ENCODE measurements at regions not wholly inside any gene's neighbourhood (a gene's known extent, or its start where the extent isn't known, plus 50 kb on each side); places are given as distances from the start of the nearest gene placed in this dataset.
"Not testable (repeated sequence)": the region's sequence is repeated elsewhere in the genome, so short reads cannot be mapped to it uniquely, and the experiment has no call there.

GRCh38 chr6:60567447-60568187 lies 1718.4 kb downstream of the KHDRBS2 start:
- H3K4me1 ChIP-seq (ENCODE audit: insufficient read depth, low read length); DNase-seq (ENCODE audit: low spot score); CTCF ChIA-PET (ENCODE audit: low intra/inter-chr PET ratio, low total read pairs); H2AFZ ChIP-seq (ENCODE audit: low read length); H3K36me3 ChIP-seq (replicated peaks in 1 of 2; ENCODE audit: control insufficient read depth in 1 of 2, insufficient read depth in 2 of 2, low read length in 2 of 2); ATAC-seq; intact Hi-C loops (cut with micrococcal nuclease; ENCODE audit: unreplicated experiment); H4K20me1 ChIP-seq (ENCODE audit: insufficient read depth, low read length); H3K27me3 ChIP-seq (ENCODE audit: control insufficient read depth in 1 of 2, insufficient read depth in 2 of 2, low read length in 2 of 2); FAIRE-seq; H3K79me2 ChIP-seq (ENCODE audit: insufficient read depth, low read length); POLR2A ChIA-PET; H3K4me3 ChIP-seq (replicated peaks in 1 of 3; ENCODE audit: insufficient read depth in 1 of 3, low read depth in 2 of 3, low read length in 3 of 3); BruUV-seq (replicated peaks); in situ Hi-C loops (cut with HindIII; ENCODE audit: extremely low pct_ligation_motif_present, low pct_unique_long_range_greater_than_20kb); H3K4me2 ChIP-seq (ENCODE audit: low read depth, low read length); H3K27ac ChIP-seq (ENCODE audit: extremely low read length, insufficient read depth, low read length); H3K9ac ChIP-seq (ENCODE audit: insufficient read depth, low read depth, low read length): not testable (repeated sequence)
- peaks cover 80% of the 10 kb centered on the region for H3K9me3 ChIP-seq (ENCODE audit: low read length)
- 0% methylated on average over 1 of the region's 1 CpG for WGBS (ENCODE audit: low lambda C conversion rate)

GRCh38 chr6:60566387-60566786 lies 1719.6 kb downstream of the KHDRBS2 start:
- WGBS (ENCODE audit: low lambda C conversion rate): 2% methylated on average over 2 of the region's 2 CpGs
- peak; percentile 65 for ATAC-seq
- H3K27me3 ChIP-seq (ENCODE audit: control insufficient read depth in 1 of 2, insufficient read depth in 2 of 2, low read length in 2 of 2); in situ Hi-C loops (cut with HindIII; ENCODE audit: extremely low pct_ligation_motif_present, low pct_unique_long_range_greater_than_20kb); H3K27ac ChIP-seq (ENCODE audit: extremely low read length, insufficient read depth, low read length); CTCF ChIA-PET (ENCODE audit: low intra/inter-chr PET ratio, low total read pairs); H4K20me1 ChIP-seq (ENCODE audit: insufficient read depth, low read length); H3K4me2 ChIP-seq (ENCODE audit: low read depth, low read length); H3K9ac ChIP-seq (ENCODE audit: insufficient read depth, low read depth, low read length); H3K4me1 ChIP-seq (ENCODE audit: insufficient read depth, low read length); H2AFZ ChIP-seq (ENCODE audit: low read length); H3K4me3 ChIP-seq (replicated peaks in 1 of 3; ENCODE audit: insufficient read depth in 1 of 3, low read depth in 2 of 3, low read length in 3 of 3); POLR2A ChIA-PET; H3K79me2 ChIP-seq (ENCODE audit: insufficient read depth, low read length); BruUV-seq (replicated peaks); H3K36me3 ChIP-seq (replicated peaks in 1 of 2; ENCODE audit: control insufficient read depth in 1 of 2, insufficient read depth in 2 of 2, low read length in 2 of 2); intact Hi-C loops (cut with micrococcal nuclease; ENCODE audit: unreplicated experiment); FAIRE-seq; DNase-seq (ENCODE audit: low spot score): not testable (repeated sequence)
- peaks cover 78% of the 10 kb centered on the region for H3K9me3 ChIP-seq (ENCODE audit: low read length)

DNA sequence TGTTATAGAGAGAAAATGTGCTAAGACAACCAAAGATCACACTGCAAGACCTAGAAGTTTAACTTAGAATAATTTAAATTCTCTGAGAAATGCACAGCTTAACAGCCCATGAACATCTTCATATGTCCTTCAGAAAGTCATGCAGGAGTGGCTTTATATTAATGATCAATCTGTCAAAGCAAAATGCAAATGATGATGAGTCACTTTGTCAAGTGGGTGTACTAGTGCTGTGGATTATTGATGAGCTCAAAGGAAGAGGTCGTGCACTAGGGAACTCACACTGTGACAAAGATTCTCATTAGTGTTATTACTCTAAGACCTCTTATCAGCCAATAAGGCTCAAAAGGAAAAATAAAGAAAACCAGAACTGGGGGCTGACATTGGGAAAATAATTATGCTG lies 1726.3 kb downstream of the KHDRBS2 start:
- H3K36me3 ChIP-seq (replicated peaks in 1 of 2; ENCODE audit: control insufficient read depth in 1 of 2, insufficient read depth in 2 of 2, low read length in 2 of 2); H4K20me1 ChIP-seq (ENCODE audit: insufficient read depth, low read length); H3K9ac ChIP-seq (ENCODE audit: insufficient read depth, low read depth, low read length); H3K27ac ChIP-seq (ENCODE audit: extremely low read length, insufficient read depth, low read length); FAIRE-seq; POLR2A ChIA-PET; H3K27me3 ChIP-seq (ENCODE audit: control insufficient read depth in 1 of 2, insufficient read depth in 2 of 2, low read length in 2 of 2); ATAC-seq; CTCF ChIA-PET (ENCODE audit: low intra/inter-chr PET ratio, low total read pairs); H3K4me1 ChIP-seq (ENCODE audit: insufficient read depth, low read length); intact Hi-C loops (cut with micrococcal nuclease; ENCODE audit: unreplicated experiment); H3K4me3 ChIP-seq (replicated peaks in 1 of 3; ENCODE audit: insufficient read depth in 1 of 3, low read depth in 2 of 3, low read length in 3 of 3); H3K79me2 ChIP-seq (ENCODE audit: insufficient read depth, low read length); in situ Hi-C loops (cut with HindIII; ENCODE audit: extremely low pct_ligation_motif_present, low pct_unique_long_range_greater_than_20kb); H3K4me2 ChIP-seq (ENCODE audit: low read depth, low read length); BruUV-seq (replicated peaks); DNase-seq (ENCODE audit: low spot score); H2AFZ ChIP-seq (ENCODE audit: low read length): not testable (repeated sequence)
- H3K9me3 ChIP-seq (ENCODE audit: low read length): peaks cover 73% of the 10 kb centered on the region
- 3% methylated on average over 1 of the region's 1 CpG for WGBS (ENCODE audit: low lambda C conversion rate)

DNA sequence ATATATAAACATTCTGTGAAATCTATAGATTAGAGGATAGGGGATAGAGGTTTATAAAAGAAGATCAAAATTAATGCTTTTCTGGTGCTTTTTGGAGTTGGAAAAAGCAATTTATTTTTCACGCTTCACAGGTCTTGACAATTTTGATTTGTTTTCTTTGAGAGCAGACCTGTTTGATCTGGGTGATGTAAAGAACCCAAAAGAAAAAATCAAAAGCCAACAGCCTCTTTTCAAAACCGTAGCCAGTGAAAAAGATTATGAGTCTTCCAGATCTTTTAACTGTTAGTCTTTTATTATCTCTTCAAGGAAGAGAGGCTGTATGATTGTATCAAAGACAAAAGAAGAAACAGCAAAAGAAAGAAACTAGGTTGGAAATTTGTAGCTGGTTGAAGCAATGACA lies 1738.7 kb downstream of the KHDRBS2 start:
- not testable (repeated sequence) for H2AFZ ChIP-seq (ENCODE audit: low read length); FAIRE-seq

More for the DNA sequence above, 1738.7 kb downstream of the KHDRBS2 start:
- H3K36me3 ChIP-seq (replicated peaks in 1 of 2; ENCODE audit: control insufficient read depth in 1 of 2, insufficient read depth in 2 of 2, low read length in 2 of 2); POLR2A ChIA-PET; ATAC-seq; H3K27ac ChIP-seq (ENCODE audit: extremely low read length, insufficient read depth, low read length); BruUV-seq (replicated peaks); H3K27me3 ChIP-seq (ENCODE audit: control insufficient read depth in 1 of 2, insufficient read depth in 2 of 2, low read length in 2 of 2); H3K9ac ChIP-seq (ENCODE audit: insufficient read depth, low read depth, low read length); H3K4me2 ChIP-seq (ENCODE audit: low read depth, low read length); DNase-seq (ENCODE audit: low spot score); H4K20me1 ChIP-seq (ENCODE audit: insufficient read depth, low read length); H3K79me2 ChIP-seq (ENCODE audit: insufficient read depth, low read length); intact Hi-C loops (cut with micrococcal nuclease; ENCODE audit: unreplicated experiment); CTCF ChIA-PET (ENCODE audit: low intra/inter-chr PET ratio, low total read pairs); H3K4me1 ChIP-seq (ENCODE audit: insufficient read depth, low read length); H3K4me3 ChIP-seq (replicated peaks in 1 of 3; ENCODE audit: insufficient read depth in 1 of 3, low read depth in 2 of 3, low read length in 3 of 3); in situ Hi-C loops (cut with HindIII; ENCODE audit: extremely low pct_ligation_motif_present, low pct_unique_long_range_greater_than_20kb): not testable (repeated sequence)
- WGBS (ENCODE audit: low lambda C conversion rate): 0% methylated on average over 2 of the region's 2 CpGs
- peaks cover 63% of the 10 kb centered on the region for H3K9me3 ChIP-seq (ENCODE audit: low read length)
